K562 (cell line): ENCODE measurements at regions not wholly inside any gene's neighbourhood (a gene's known extent, or its start where the extent isn't known, plus 50 kb on each side); places are given as distances from the start of the nearest gene placed in this dataset.

Experiments used
- ATAC-seq: fragments of 200-7000 bp; cut with Tn5 transposase; 3 replicates; pipeline ENCODE4 v1.9.1; 2020; ENCODE audit warnings: moderate library complexity
- BruUV-seq: library from RNA; stranded (reverse); fragments of 400-500 nt; replicated peaks from 2 replicates; lab custom pipeline; 2021; lab: Mats Ljungman, UMichigan
- CTCF ChIA-PET: fragments of 300-600 bp; formaldehyde crosslinking; extraction: SDS; loops from one replicate; lab custom pipeline; 2021; ENCODE audit warnings: low intra/inter-chr PET ratio; lab: Yijun Ruan, JAX
- POLR2A ChIA-PET: fragments of 300-600, 350-650 bp; sonication (Branson Sonifier 250); formaldehyde crosslinking; extraction: SDS; loops from one replicate; lab custom pipeline; 2021; ENCODE audit warnings: antibody characterized with exemption, inconsistent platforms; lab: Yijun Ruan, JAX
- DNase-seq, 4 experiments: peaks; one replicate each; pipeline versions ENCODE4 v3.0.0 to v3.0.0-alpha.2; 2011 to 2018; ENCODE audit warnings: low spot score in 3 of 4, mixed read lengths in 3 of 4; ENCODE audit errors: extremely low read depth in 1 of 4
- FAIRE-seq: peaks from 2 replicates; lab custom pipeline; 2011; peaks lifted over from hg19 to GRCh38; lab: Jason Lieb, UNC
- H2AFZ ChIP-seq: 2 replicates; pipeline ENCODE4 v1.6.0; 2011; ENCODE audit warnings: low read depth, low read length, control low read depth, inconsistent platforms
- H3K27ac ChIP-seq: fragments of 200-600 bp; 3 replicates; pipeline ENCODE4 v1.8.0; 2011; ENCODE audit warnings: low read depth, mild to moderate bottlenecking, control low read depth, inconsistent platforms, low read length, moderate library complexity, mixed read lengths; ENCODE audit errors: extremely low read depth
- H3K27me3 ChIP-seq, 2 experiments: fragments of 300-600 bp in 1 of 2; 2 replicates in 1 of 2; 3 replicates in 1 of 2; pipeline versions ENCODE4 v1.6.0 to v1.8.0; 2011; ENCODE audit warnings: inconsistent platforms in 2 of 2, low read length in 2 of 2, mild to moderate bottlenecking in 1 of 2, mixed read lengths in 1 of 2, moderate library complexity in 1 of 2; ENCODE audit not compliant: control insufficient read depth in 2 of 2, insufficient read depth in 2 of 2
- H3K36me3 ChIP-seq: fragments of 300-600 bp; 3 replicates; pipeline ENCODE4 v1.8.0; 2011; ENCODE audit warnings: mild to moderate bottlenecking, low read length, inconsistent platforms; ENCODE audit not compliant: control insufficient read depth, insufficient read depth
- H3K4me1 ChIP-seq, 2 experiments: fragments of 200-600 bp in 1 of 2; replicated peaks in 1 of 2; 2 replicates in 1 of 2; 3 replicates in 1 of 2; pipeline versions ENCODE4 v1.5.1 to v1.8.0; 2011; ENCODE audit warnings: inconsistent platforms in 2 of 2, low read length in 2 of 2, mild to moderate bottlenecking in 1 of 2, mixed read lengths in 1 of 2, moderate library complexity in 1 of 2; ENCODE audit not compliant: control insufficient read depth in 2 of 2, insufficient read depth in 2 of 2
- H3K4me2 ChIP-seq: 2 replicates; pipeline ENCODE4 v1.6.1; 2011; ENCODE audit warnings: low read length, control low read depth, inconsistent platforms, mixed read lengths; ENCODE audit not compliant: insufficient read depth
- H3K4me3 ChIP-seq: fragments of 200-600 bp; sonication (generic), shearing (Covaris generic); 2 replicates; pipeline ENCODE4 v1.5.1; 2016; ENCODE audit warnings: control low read depth, inconsistent platforms
- H3K79me2 ChIP-seq: fragments of 200-600 bp; 3 replicates; pipeline ENCODE4 v1.8.0; 2011; ENCODE audit warnings: low read length, inconsistent platforms; ENCODE audit not compliant: control insufficient read depth, insufficient read depth
- H3K9ac ChIP-seq, 2 experiments: 2 replicates each; pipeline versions ENCODE4 v1.6.0 to v1.6.1; 2011; ENCODE audit warnings: low read depth in 2 of 2, low read length in 2 of 2, control low read depth in 1 of 2, inconsistent platforms in 1 of 2, mild to moderate bottlenecking in 1 of 2, mixed read lengths in 1 of 2; ENCODE audit not compliant: insufficient read depth in 1 of 2
- H3K9me1 ChIP-seq: one replicate; pipeline ENCODE4 v1.6.0; 2011; ENCODE audit warnings: inconsistent platforms, mild to moderate bottlenecking, low read length, moderate library complexity; ENCODE audit not compliant: control insufficient read depth, insufficient read depth
- H3K9me3 ChIP-seq: replicated peaks from 2 replicates; pipeline ENCODE4 v1.5.1; 2011; ENCODE audit warnings: low read depth, low read length, inconsistent platforms; ENCODE audit not compliant: control insufficient read depth, insufficient read depth
- H4K20me1 ChIP-seq: replicated peaks from 2 replicates; pipeline ENCODE4 v1.6.1; 2011; ENCODE audit warnings: low read length, inconsistent platforms, mixed read lengths; ENCODE audit not compliant: control insufficient read depth, insufficient read depth
- RAD21 ChIP-seq, 2 experiments: fragments of 250-450 bp in 1 of 2; fragments of 450-650 bp in 1 of 2; sonication (Bioruptor Pico) in 1 of 2; formaldehyde crosslinking in 1 of 2; IDR thresholded peaks in 1 of 2; conservative IDR thresholded peaks in 1 of 2; 2 replicates each; pipeline versions ENCODE4 v1.4.0 to v1.8.0; 2020 to 2022; ENCODE audit warnings: mild to moderate bottlenecking in 2 of 2, moderate library complexity in 1 of 2
- RBM25 ChIP-seq: fragments of 200-400 bp; formaldehyde crosslinking; IDR thresholded peaks from 2 replicates; pipeline ENCODE4 v1.6.1; 2018; ENCODE audit warnings: low read length, low read depth, moderate library complexity; ENCODE audit not compliant: severe bottlenecking
- UBTF ChIP-seq, 2 experiments: IDR thresholded peaks; 2 replicates each; pipeline ENCODE4 v1.6.1; 2012; ENCODE audit warnings: improper control_type of control experiment in 2 of 2, low read depth in 2 of 2, low read length in 2 of 2, borderline replicate concordance in 1 of 2
- WGBS: fragments of 100-300 bp; shearing (Covaris generic); methylation state at CpG from one replicate; pipeline ENCODE4 v1.1.6; 2016; ENCODE audit warnings: low coverage, mixed read lengths; ENCODE audit not compliant: insufficient coverage; ENCODE audit errors: missing lambda C conversion rate; 5-methylcytosine and 5-hydroxymethylcytosine counted together
- in situ Hi-C: fragments of 300-500 bp; cut with MboI; formaldehyde crosslinking; loops from 4 replicates; pipeline ENCODE4 v1.15.0; 2018; ENCODE audit warnings: inconsistent platforms, mixed read lengths
- intact Hi-C: fragments of 100-400 bp; cut with micrococcal nuclease; formaldehyde crosslinking; loops from 2 replicates; pipeline ENCODE4 v1.14.2; 2022
- TF ChIP-seq, protein P1 (sequence below): fragments of 250-450 bp; sonication (Bioruptor Pico); IDR thresholded peaks from 2 replicates; pipeline ENCODE4 v1.5.0; 2020; ENCODE audit warnings: mild to moderate bottlenecking, borderline replicate concordance

DNA sequence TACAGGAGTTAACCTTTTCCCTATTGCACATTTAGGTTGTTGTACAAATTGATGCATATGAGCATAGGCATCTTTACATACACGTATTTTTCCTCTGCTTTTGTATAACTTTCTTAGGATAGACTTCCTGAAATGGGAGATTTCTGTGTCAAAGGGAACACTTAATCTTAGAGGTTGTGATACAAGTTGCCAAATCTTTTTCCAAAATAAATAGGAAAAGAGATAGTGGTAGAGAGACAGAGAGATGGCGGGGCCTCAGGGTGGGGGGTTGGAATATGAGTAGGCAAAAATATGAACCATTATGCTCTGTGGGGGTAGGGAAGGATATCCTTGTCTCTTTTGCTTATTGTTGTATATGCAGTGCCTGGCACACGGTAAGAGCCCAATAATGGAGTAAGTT is 70.7 kb upstream of the UBE2E1 start:
- no peak overlapping the region for H3K4me3 ChIP-seq
- no peaks in the 10 kb centered on the region; a peak in 1 of 5 replicates for H3K4me1 ChIP-seq
- TF ChIP-seq RBM25 (no peak), UBTF (IDR thresholded peaks at IDR 0.05; ENCODE audit: borderline replicate concordance in 1 of 2, low read depth in 2 of 2, low read length in 2 of 2) (no peak), RAD21 (CRISPR knock-in tag; conservative IDR thresholded peaks at IDR 0.05 in 1 of 2, IDR thresholded peaks at IDR 0.05 in 1 of 2) (no peak)
- TF ChIP-seq, protein P1, sequence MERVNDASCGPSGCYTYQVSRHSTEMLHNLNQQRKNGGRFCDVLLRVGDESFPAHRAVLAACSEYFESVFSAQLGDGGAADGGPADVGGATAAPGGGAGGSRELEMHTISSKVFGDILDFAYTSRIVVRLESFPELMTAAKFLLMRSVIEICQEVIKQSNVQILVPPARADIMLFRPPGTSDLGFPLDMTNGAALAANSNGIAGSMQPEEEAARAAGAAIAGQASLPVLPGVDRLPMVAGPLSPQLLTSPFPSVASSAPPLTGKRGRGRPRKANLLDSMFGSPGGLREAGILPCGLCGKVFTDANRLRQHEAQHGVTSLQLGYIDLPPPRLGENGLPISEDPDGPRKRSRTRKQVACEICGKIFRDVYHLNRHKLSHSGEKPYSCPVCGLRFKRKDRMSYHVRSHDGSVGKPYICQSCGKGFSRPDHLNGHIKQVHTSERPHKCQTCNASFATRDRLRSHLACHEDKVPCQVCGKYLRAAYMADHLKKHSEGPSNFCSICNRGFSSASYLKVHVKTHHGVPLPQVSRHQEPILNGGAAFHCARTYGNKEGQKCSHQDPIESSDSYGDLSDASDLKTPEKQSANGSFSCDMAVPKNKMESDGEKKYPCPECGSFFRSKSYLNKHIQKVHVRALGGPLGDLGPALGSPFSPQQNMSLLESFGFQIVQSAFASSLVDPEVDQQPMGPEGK (CRISPR knock-in tag) = no peak
- TF ChIP-seq, all 486 proteins: peak for 0

More for the DNA sequence above, 70.7 kb upstream of the UBE2E1 start:
- Histone ChIP-seq H3K9me3 (no peaks in the 10 kb centered on the region), H3K9ac (no peak overlapping the region), H3K9me1 (no peaks in the 10 kb centered on the region), H3K27me3 (peaks cover 8 to 23% of the 10 kb centered on the region in 2 experiments; a peak in 4 of 5 replicates), H3K4me2 (no peak overlapping the region), H3K27ac (no peak overlapping the region), H2AFZ (no peak overlapping the region), H3K79me2 (no peaks in the 10 kb centered on the region), H4K20me1 (no peaks in the 10 kb centered on the region), H3K36me3 (no peaks in the 10 kb centered on the region)
- POLR2A ChIA-PET = interaction anchor here (1.1 to 1.4 kb wide), 2 partner anchors 20 to 38 kb away, joined by 3 to 4 read pairs; no protein-coding TSS in a partner anchor
- CTCF ChIA-PET = no interaction called here
- no TSS peak for BruUV-seq
- ATAC-seq (no peak), DNase-seq (no peak), FAIRE-seq (no peak)
- intact Hi-C loops = no loop called here
- in situ Hi-C loops = no loop called here
- 1% methylated on average over 3 of the region's 3 CpGs for WGBS
